ENCODE measurements at regions not wholly inside any gene's neighbourhood (a gene's known extent, or its start where the extent isn't known, plus 50 kb on each side); places are given as distances from the start of the nearest gene placed in this dataset.

- DNase-seq: no peak
- no peak overlapping the region for H3K27ac ChIP-seq
- H3K4me3 ChIP-seq: no peak overlapping the region
- WGBS, 3 donors: 54 to 69% (median 60%) methylated on average over 1 of the region's 1 CpG
- ATAC-seq: no peak
- intact Hi-C loops (cut with DNase I): no loop called here
- H3K36me3 ChIP-seq (ENCODE audit: insufficient read depth in 1 of 2, low read depth in 1 of 2): no peaks in the 10 kb centered on the region
- no peaks in the 10 kb centered on the region for H3K27me3 ChIP-seq (ENCODE audit: insufficient read depth in 3 of 3, low read length in 2 of 3)
- no peaks in the 10 kb centered on the region for H3K9me3 ChIP-seq
- no peaks in the 10 kb centered on the region for H3K4me1 ChIP-seq
- no peak for TF ChIP-seq CTCF (IDR thresholded peaks at IDR 0.05)
Measured at GRCh38 chr2:41000374-41000773, 548.5 kb upstream of the SLC8A1 start.

DNA sequence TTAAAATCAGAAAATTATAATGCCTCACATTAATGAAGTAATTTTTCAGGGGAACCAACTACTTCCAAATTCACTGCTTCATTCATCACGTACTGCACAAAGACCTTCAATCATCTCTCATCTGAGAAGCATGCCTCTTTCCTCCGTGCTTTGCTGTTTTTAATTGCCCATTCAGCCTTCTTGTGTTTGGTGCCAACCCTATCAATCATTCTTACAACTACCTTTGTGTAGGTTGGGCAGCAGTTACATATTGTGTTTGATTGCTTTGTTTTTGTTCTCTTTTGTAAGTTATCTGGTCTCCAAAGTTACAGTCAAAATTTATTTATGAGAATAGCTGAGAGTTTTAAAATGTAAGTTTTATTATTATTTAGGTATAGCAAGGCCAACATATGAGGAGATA lies 549.0 kb upstream of the SLC8A1 start:
- WGBS, 3 donors: 49 to 57% (median 49%) methylated on average over 2 of the region's 2 CpGs
- Histone ChIP-seq H3K27me3 (ENCODE audit: insufficient read depth in 3 of 3, low read length in 2 of 3) (no peaks in the 10 kb centered on the region), H3K27ac (no peak overlapping the region), H3K4me3 (no peak overlapping the region), H3K9me3 (no peaks in the 10 kb centered on the region), H3K36me3 (ENCODE audit: insufficient read depth in 1 of 2, low read depth in 1 of 2) (no peaks in the 10 kb centered on the region), H3K4me1 (no peaks in the 10 kb centered on the region)
- DNase-seq: no peak
- intact Hi-C loops (cut with DNase I): no loop called here
- TF ChIP-seq CTCF (IDR thresholded peaks at IDR 0.05): no peak
- ATAC-seq: no peak

GRCh38 chr2:41004700-41005099 lies 552.8 kb upstream of the SLC8A1 start:
- Histone ChIP-seq H3K4me1 (no peaks in the 10 kb centered on the region), H3K27me3 (ENCODE audit: insufficient read depth in 3 of 3, low read length in 2 of 3) (no peaks in the 10 kb centered on the region), H3K36me3 (ENCODE audit: insufficient read depth in 1 of 2, low read depth in 1 of 2) (no peaks in the 10 kb centered on the region), H3K4me3 (no peak overlapping the region), H3K9me3 (no peaks in the 10 kb centered on the region), H3K27ac (no peak overlapping the region)
- no peak for ATAC-seq
- intact Hi-C loops (cut with DNase I): no loop called here
- DNase-seq: no peak
- no peak for TF ChIP-seq CTCF (IDR thresholded peaks at IDR 0.05)
- WGBS, 3 donors: 86 to 93% (median 92%) methylated on average over 2 of the region's 2 CpGs

- intact Hi-C loops (cut with DNase I): no loop called here
- Histone ChIP-seq H3K36me3 (ENCODE audit: insufficient read depth in 1 of 2, low read depth in 1 of 2) (no peaks in the 10 kb centered on the region), H3K4me1 (no peaks in the 10 kb centered on the region), H3K4me3 (no peak overlapping the region), H3K27ac (no peak overlapping the region), H3K27me3 (ENCODE audit: insufficient read depth in 3 of 3, low read length in 2 of 3) (no peaks in the 10 kb centered on the region), H3K9me3 (no peaks in the 10 kb centered on the region)
- ATAC-seq: no peak
- WGBS, 3 donors: 0 to 16% (median 9%) methylated on average over 1 of the region's 1 CpG
- no peak for DNase-seq
- TF ChIP-seq CTCF (IDR thresholded peaks at IDR 0.05): no peak
Measured at GRCh38 chr2:41020358-41020757, 568.5 kb upstream of the SLC8A1 start.

DNA sequence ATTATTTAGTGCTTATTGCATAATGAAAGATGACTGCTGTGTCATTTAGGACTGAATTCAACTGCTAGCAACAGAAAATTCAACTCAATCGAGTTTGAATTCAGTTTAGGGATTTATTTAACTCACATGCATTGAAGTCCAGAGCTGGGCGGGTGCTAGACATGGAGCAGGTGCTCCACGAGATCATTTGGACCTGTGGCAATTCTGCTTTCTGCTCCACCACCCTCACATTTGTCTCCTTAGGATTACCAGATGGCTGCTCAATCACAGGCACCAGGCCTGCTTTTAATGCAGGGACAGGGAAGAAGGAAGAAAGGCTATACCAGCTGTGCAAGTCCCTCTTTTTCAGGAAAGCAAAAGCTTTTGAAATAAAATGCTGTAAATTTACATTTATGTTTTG lies 572.9 kb upstream of the SLC8A1 start:
- Histone ChIP-seq H3K27me3 (ENCODE audit: insufficient read depth in 3 of 3, low read length in 2 of 3) (no peaks in the 10 kb centered on the region), H3K27ac (no peak overlapping the region), H3K9me3 (no peaks in the 10 kb centered on the region), H3K36me3 (ENCODE audit: insufficient read depth in 1 of 2, low read depth in 1 of 2) (no peaks in the 10 kb centered on the region), H3K4me3 (no peak overlapping the region), H3K4me1 (no peaks in the 10 kb centered on the region)
- intact Hi-C loops (cut with DNase I): no loop called here
- WGBS, 3 donors: 20 to 46% (median 33%) methylated on average over 3 of the region's 3 CpGs
- TF ChIP-seq CTCF (IDR thresholded peaks at IDR 0.05): no peak
- DNase-seq (no peak), ATAC-seq (no peak)
